Esophagus squamous epithelium (tissue), 5 donors: ENCODE measurements at regions not wholly inside any gene's neighbourhood (a gene's known extent, or its start where the extent isn't known, plus 50 kb on each side); places are given as distances from the start of the nearest gene placed in this dataset.

Experiments used
- DNase-seq: peaks from one replicate; lab custom pipeline; 2025; lab: John Stamatoyannopoulos, UW
- H3K27ac ChIP-seq, 4 donors: fragments of 200-600 bp; sonication (generic); one replicate each; pipeline ENCODE4 v1.5.1; 2016 to 2019; ENCODE audit warnings: mild to moderate bottlenecking in 1 of 4
- H3K27me3 ChIP-seq, 4 donors: fragments of 200-600 bp; sonication (generic); 1 replicate in 3 of 4; 2 replicates in 1 of 4; pipeline versions ENCODE4 v1.5.1 to v1.6.0; 2017 to 2021; ENCODE audit warnings: antibody characterized with exemption in 1 of 4
- H3K36me3 ChIP-seq, 3 donors: fragments of 200-600 bp; sonication (generic); one replicate each; pipeline ENCODE4 v1.5.1; 2016 to 2019
- H3K4me1 ChIP-seq, 3 donors: fragments of 200-600 bp; sonication (generic); one replicate each; pipeline ENCODE4 v1.5.1; 2017 to 2019
- H3K4me3 ChIP-seq, 4 donors: fragments of 200-600 bp; sonication (generic); 1 replicate in 3 of 4; 2 replicates in 1 of 4; pipeline ENCODE4 v1.5.1; 2016 to 2019; ENCODE audit warnings: mild to moderate bottlenecking in 2 of 4, moderate library complexity in 1 of 4
- H3K9me3 ChIP-seq, 3 donors: fragments of 200-600 bp; sonication (generic); one replicate each; pipeline ENCODE4 v1.5.1; 2016 to 2019
- CTCF ChIP-seq, 6 experiments: fragments of 450-650 bp in 4 of 6; fragments of 200-600 bp in 2 of 6; sonication (generic) in 2 of 6; IDR thresholded peaks; one replicate each; pipeline ENCODE4 v1.5.1; 2016 to 2019; ENCODE audit warnings: antibody characterized with exemption in 6 of 6, mild to moderate bottlenecking in 4 of 6, moderate library complexity in 4 of 6
- POLR2A ChIP-seq, 4 donors: fragments of 450-650 bp; IDR thresholded peaks; one replicate each; pipeline ENCODE4 v1.6.1; 2017; ENCODE audit warnings: antibody characterized with exemption in 4 of 4, mild to moderate bottlenecking in 4 of 4, moderate library complexity in 3 of 4
- WGBS, 2 donors: methylation state at CpG; one replicate each; pipeline ENCODE4 v1.1.5; 2018; 5-methylcytosine and 5-hydroxymethylcytosine counted together
- intact Hi-C: fragments of 100-400 bp; cut with DNase I; formaldehyde crosslinking; loops from one replicate; pipeline ENCODE4 v1.15.0; 2022
- donor health status: DM: yes; HTN: yes; CAD: no.

- no peak for TF ChIP-seq CTCF (IDR thresholded peaks at IDR 0.05)
- no peak for TF ChIP-seq POLR2A (IDR thresholded peaks at IDR 0.05)
- intact Hi-C loops: no loop called here
- no peak for DNase-seq
- Histone ChIP-seq H3K9me3 (no peaks in the 10 kb centered on the region), H3K4me3 (no peak overlapping the region), H3K4me1 (peaks cover 0 to 1% (median 0%) of the 10 kb centered on the region in 3 donors), H3K36me3 (no peaks in the 10 kb centered on the region), H3K27ac (peak overlapping the region in 1 of 4 donors; percentile 49), H3K27me3 (no peaks in the 10 kb centered on the region)
- WGBS, 2 donors: 69 to 76% methylated on average over 7 of the region's 7 CpGs
Observed at GRCh38 chr2:54396107-54396506, 60.0 kb upstream of the SPTBN1 start.

- H3K9me3 ChIP-seq: no peaks in the 10 kb centered on the region
- intact Hi-C loops: no loop called here
- 92 to 95% methylated on average over 6 of the region's 6 CpGs for WGBS, 2 donors
- TF ChIP-seq POLR2A (IDR thresholded peaks at IDR 0.05) (no peak), CTCF (IDR thresholded peaks at IDR 0.05) (no peak)
- no peaks in the 10 kb centered on the region for H3K27me3 ChIP-seq
- H3K36me3 ChIP-seq: no peaks in the 10 kb centered on the region
- peaks cover 0 to 8% (median 0%) of the 10 kb centered on the region in 3 donors for H3K4me1 ChIP-seq
- H3K27ac ChIP-seq: no peak overlapping the region
- H3K4me3 ChIP-seq: no peak overlapping the region
- DNase-seq: no peak
Observed at GRCh38 chr2:54396798-54397197, 59.3 kb upstream of the SPTBN1 start.

GRCh38 chr2:54397426-54397825 is 58.7 kb upstream of the SPTBN1 start:
- H3K27me3 ChIP-seq: no peaks in the 10 kb centered on the region
- H3K4me3 ChIP-seq: no peak overlapping the region
- no peaks in the 10 kb centered on the region for H3K9me3 ChIP-seq
- intact Hi-C loops: no loop called here
- no peaks in the 10 kb centered on the region for H3K36me3 ChIP-seq
- H3K27ac ChIP-seq: no peak overlapping the region
- TF ChIP-seq POLR2A (IDR thresholded peaks at IDR 0.05) (no peak), CTCF (IDR thresholded peaks at IDR 0.05) (no peak)
- peaks cover 0 to 11% (median 0%) of the 10 kb centered on the region in 3 donors for H3K4me1 ChIP-seq
- WGBS, 2 donors: 53% methylated on average over 2 of the region's 2 CpGs; no CpG with 5 or more reads in 1 of the 2 donors
- DNase-seq: no peak

GRCh38 chr2:54401554-54401953 is 54.6 kb upstream of the SPTBN1 start:
- TF ChIP-seq CTCF (IDR thresholded peaks at IDR 0.05): no peak
- TF ChIP-seq POLR2A (IDR thresholded peaks at IDR 0.05): no peak
- Histone ChIP-seq H3K27ac (peak overlapping the region in 3 of 4 donors; percentile 16 to 52 (median 51)), H3K9me3 (no peaks in the 10 kb centered on the region), H3K36me3 (no peaks in the 10 kb centered on the region), H3K27me3 (no peaks in the 10 kb centered on the region), H3K4me3 (no peak overlapping the region), H3K4me1 (peaks cover 0 to 11% (median 0%) of the 10 kb centered on the region in 3 donors)
- DNase-seq: no peak
- intact Hi-C loops: no loop called here

GRCh38 chr2:54402350-54402749 is 53.8 kb upstream of the SPTBN1 start:
- Histone ChIP-seq H3K4me3 (no peak overlapping the region), H3K4me1 (peaks cover 0 to 11% (median 0%) of the 10 kb centered on the region in 3 donors), H3K36me3 (no peaks in the 10 kb centered on the region), H3K27me3 (no peaks in the 10 kb centered on the region), H3K9me3 (no peaks in the 10 kb centered on the region), H3K27ac (peak overlapping the region in 2 of 4 donors; percentile 35 to 57)
- DNase-seq: no peak
- intact Hi-C loops: no loop called here
- no peak for TF ChIP-seq POLR2A (IDR thresholded peaks at IDR 0.05)
- TF ChIP-seq CTCF (IDR thresholded peaks at IDR 0.05): no peak
- 62 to 75% methylated on average over 3 to 5 of the region's 5 CpGs for WGBS, 2 donors
